Suprapubic skin (tissue), 4 donors: ENCODE measurements at regions not wholly inside any gene's neighbourhood (a gene's known extent, or its start where the extent isn't known, plus 50 kb on each side); places are given as distances from the start of the nearest gene placed in this dataset.
"Not testable (repeated sequence)": the region's sequence is repeated elsewhere in the genome, so short reads cannot be mapped to it uniquely, and the experiment has no call there.

Source experiments
- DNase-seq, 2 donors: peaks; one replicate each; pipeline ENCODE4 v3.0.0-alpha.2; 2019; ENCODE audit warnings: low spot score in 2 of 2
- H3K27ac ChIP-seq: fragments of 200-600 bp; sonication (generic); one replicate; pipeline ENCODE4 v1.5.1; 2019
- H3K27me3 ChIP-seq: fragments of 200-600 bp; sonication (generic); one replicate; pipeline ENCODE4 v1.5.1; 2019
- H3K36me3 ChIP-seq: fragments of 200-600 bp; sonication (generic); one replicate; pipeline ENCODE4 v1.5.1; 2019
- H3K4me1 ChIP-seq: fragments of 200-600 bp; sonication (generic); one replicate; pipeline ENCODE4 v1.5.1; 2019
- H3K4me3 ChIP-seq: fragments of 200-600 bp; sonication (generic); one replicate; pipeline ENCODE4 v1.5.1; 2019; ENCODE audit warnings: mild to moderate bottlenecking
- H3K9me3 ChIP-seq: fragments of 200-600 bp; sonication (generic); one replicate; pipeline ENCODE4 v1.5.1; 2019
- EP300 ChIP-seq: sonication (generic); formaldehyde crosslinking; IDR thresholded peaks from one replicate; pipeline ENCODE4 v1.6.1; 2017; ENCODE audit warnings: antibody characterized with exemption
- POLR2A ChIP-seq, 2 donors: fragments of 450-650 bp; IDR thresholded peaks; one replicate each; pipeline ENCODE4 v1.6.1; 2017; ENCODE audit warnings: antibody characterized with exemption in 2 of 2, mild to moderate bottlenecking in 2 of 2, moderate library complexity in 2 of 2
- POLR2AphosphoS5 ChIP-seq, 3 donors: sonication (generic); formaldehyde crosslinking; IDR thresholded peaks; one replicate each; pipeline ENCODE4 v1.6.1; 2017; ENCODE audit warnings: antibody characterized with exemption in 3 of 3
- WGBS: methylation state at CpG from one replicate; pipeline ENCODE4 v1.1.5; 2018; 5-methylcytosine and 5-hydroxymethylcytosine counted together
- TF ChIP-seq, protein P1 (sequence below), 2 donors: fragments of 200-600 bp in 1 of 2; fragments of 450-650 bp in 1 of 2; sonication (generic) in 1 of 2; IDR thresholded peaks; one replicate each; pipeline ENCODE4 v1.5.1; 2016 to 2019; ENCODE audit warnings: antibody characterized with exemption in 2 of 2, mild to moderate bottlenecking in 1 of 2, moderate library complexity in 1 of 2

DNA sequence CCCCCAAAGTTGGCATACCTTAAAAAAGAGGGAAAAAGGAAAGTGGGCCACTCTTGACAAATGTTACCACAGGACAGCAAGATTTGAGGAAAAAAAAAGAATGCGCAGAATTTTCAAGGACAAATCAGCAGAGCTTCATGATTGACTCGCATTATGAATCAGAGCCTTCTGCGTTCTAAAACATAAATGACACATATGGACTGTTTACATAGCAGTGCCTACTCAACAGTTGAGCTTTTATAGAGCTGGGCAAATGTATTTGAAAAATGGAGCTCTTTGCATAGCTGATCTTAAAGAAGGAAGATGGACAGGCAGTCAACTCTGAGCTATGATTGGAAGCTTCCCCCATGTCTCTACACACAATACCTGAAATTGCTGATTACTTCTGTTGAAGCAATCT, 213.2 kb upstream of the NT5E start:
- Histone ChIP-seq H3K9me3 (no peaks in the 10 kb centered on the region), H3K27ac (no peak overlapping the region), H3K4me1 (no peaks in the 10 kb centered on the region), H3K4me3 (no peak overlapping the region), H3K36me3 (no peaks in the 10 kb centered on the region), H3K27me3 (no peaks in the 10 kb centered on the region)
- TF ChIP-seq EP300 = no peak
- TF ChIP-seq POLR2A (IDR thresholded peaks at IDR 0.05) = no peak
- no peak for TF ChIP-seq POLR2AphosphoS5 (IDR thresholded peaks at IDR 0.05)
- TF ChIP-seq, protein P1, sequence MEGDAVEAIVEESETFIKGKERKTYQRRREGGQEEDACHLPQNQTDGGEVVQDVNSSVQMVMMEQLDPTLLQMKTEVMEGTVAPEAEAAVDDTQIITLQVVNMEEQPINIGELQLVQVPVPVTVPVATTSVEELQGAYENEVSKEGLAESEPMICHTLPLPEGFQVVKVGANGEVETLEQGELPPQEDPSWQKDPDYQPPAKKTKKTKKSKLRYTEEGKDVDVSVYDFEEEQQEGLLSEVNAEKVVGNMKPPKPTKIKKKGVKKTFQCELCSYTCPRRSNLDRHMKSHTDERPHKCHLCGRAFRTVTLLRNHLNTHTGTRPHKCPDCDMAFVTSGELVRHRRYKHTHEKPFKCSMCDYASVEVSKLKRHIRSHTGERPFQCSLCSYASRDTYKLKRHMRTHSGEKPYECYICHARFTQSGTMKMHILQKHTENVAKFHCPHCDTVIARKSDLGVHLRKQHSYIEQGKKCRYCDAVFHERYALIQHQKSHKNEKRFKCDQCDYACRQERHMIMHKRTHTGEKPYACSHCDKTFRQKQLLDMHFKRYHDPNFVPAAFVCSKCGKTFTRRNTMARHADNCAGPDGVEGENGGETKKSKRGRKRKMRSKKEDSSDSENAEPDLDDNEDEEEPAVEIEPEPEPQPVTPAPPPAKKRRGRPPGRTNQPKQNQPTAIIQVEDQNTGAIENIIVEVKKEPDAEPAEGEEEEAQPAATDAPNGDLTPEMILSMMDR (IDR thresholded peaks at IDR 0.05) = no peak
- DNase-seq = no peak
- 56% methylated on average over 3 of the region's 3 CpGs for WGBS

DNA sequence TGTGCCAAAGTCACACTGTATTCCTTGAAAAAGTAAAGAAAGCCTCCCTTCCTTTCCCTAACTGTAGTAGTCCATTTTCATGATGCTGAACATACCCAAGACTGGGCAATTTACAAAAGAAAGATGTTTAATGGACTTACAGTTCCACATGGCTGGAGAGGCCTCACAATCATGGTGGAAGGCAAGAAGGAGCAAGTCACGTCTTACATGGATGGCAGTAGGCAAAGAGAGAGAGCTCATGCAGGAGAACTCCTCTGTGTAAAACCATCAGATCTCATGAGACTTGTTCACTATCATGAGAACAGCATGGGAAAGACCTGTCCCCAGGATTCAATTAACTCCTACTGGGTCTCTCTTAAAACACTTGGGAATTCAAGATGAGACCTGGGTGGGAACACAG, 222.5 kb upstream of the NT5E start:
- not testable (repeated sequence) for H3K36me3 ChIP-seq, H3K4me3 ChIP-seq, DNase-seq, H3K27ac ChIP-seq, H3K27me3 ChIP-seq, H3K4me1 ChIP-seq
- peaks cover 21% of the 10 kb centered on the region for H3K9me3 ChIP-seq
- 83% methylated on average over 1 of the region's 1 CpG for WGBS

DNA sequence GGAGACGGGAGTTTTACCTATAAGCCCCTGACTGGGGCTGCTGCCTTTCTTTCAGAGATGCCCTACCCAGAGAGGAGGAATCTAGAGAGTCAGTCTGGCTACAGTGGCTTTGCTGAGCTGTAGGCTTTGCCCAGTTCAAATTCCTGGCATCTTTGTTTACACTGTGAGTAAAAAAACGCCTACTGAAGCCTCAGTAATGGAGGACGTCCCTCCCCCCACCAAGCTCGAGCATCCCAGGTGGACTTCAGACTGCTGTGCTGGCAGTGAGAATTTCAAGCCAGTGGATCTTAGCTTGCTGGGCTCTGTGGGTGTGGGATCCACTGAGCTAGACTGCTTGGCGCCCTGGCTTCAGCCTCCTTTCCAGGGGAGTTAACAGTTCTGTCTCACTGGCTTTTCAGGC, 237.1 kb upstream of the NT5E start:
- 40% methylated on average over 3 of the region's 5 CpGs for WGBS
- H3K9me3 ChIP-seq, H3K4me3 ChIP-seq, H3K27ac ChIP-seq, H3K27me3 ChIP-seq, DNase-seq, H3K4me1 ChIP-seq, H3K36me3 ChIP-seq: not testable (repeated sequence)

DNA sequence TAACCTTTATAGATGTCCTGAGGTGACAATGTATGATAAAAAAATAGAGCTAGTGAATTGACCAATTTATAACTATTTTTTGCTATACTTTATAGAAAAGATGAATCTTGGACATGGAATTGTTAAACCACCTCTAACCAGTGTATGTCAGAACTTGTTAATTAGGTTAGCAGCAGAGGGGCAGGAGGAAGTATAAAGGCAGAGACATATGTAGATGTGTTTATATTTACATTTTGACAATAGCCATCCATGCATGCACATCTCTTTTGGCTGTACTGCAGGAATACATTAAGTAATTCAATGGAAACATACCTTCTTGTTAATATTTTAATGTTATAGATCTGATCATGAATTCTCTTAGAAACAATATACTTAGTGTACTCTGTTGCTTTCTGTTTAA, 254.6 kb upstream of the NT5E start:
- H3K9me3 ChIP-seq = peaks cover 11% of the 10 kb centered on the region
- TF ChIP-seq EP300 (no peak), POLR2AphosphoS5 (IDR thresholded peaks at IDR 0.05) (no peak), POLR2A (IDR thresholded peaks at IDR 0.05) (no peak)
- TF ChIP-seq, protein P1 (IDR thresholded peaks at IDR 0.05) = no peak
- H3K27me3 ChIP-seq = no peaks in the 10 kb centered on the region
- H3K4me3 ChIP-seq = no peak overlapping the region
- DNase-seq = no peak
- no peak overlapping the region for H3K27ac ChIP-seq
- no peaks in the 10 kb centered on the region for H3K4me1 ChIP-seq
- no peaks in the 10 kb centered on the region for H3K36me3 ChIP-seq

DNA sequence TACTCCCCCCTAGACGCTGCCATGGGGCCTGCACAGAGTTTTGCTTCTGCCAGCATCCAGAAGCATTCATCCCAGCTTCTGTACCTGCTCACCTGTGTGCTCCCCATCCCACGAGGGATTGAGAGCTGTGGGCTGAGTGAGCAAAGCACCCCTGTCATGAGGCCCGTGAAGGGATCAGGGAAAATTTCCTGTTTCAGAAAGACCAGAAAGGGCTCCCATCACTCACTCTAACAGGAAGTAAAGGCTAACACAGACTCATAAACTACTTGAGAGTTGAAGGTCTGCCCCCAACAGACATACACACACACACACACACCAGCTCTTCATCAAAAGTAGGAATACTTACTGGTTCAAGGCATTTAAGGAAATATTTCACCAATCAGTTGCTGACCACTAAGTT, 256.5 kb upstream of the NT5E start:
- Histone ChIP-seq H3K4me1 (no peaks in the 10 kb centered on the region), H3K36me3 (no peaks in the 10 kb centered on the region), H3K27me3 (no peaks in the 10 kb centered on the region), H3K9me3 (peaks cover 13% of the 10 kb centered on the region), H3K27ac (no peak overlapping the region), H3K4me3 (no peak overlapping the region)
- no peak for DNase-seq
- 61% methylated on average over 3 of the region's 3 CpGs for WGBS
- TF ChIP-seq POLR2A (IDR thresholded peaks at IDR 0.05) (no peak), POLR2AphosphoS5 (IDR thresholded peaks at IDR 0.05) (no peak), EP300 (no peak)
- TF ChIP-seq, protein P1 (IDR thresholded peaks at IDR 0.05) = no peak

DNA sequence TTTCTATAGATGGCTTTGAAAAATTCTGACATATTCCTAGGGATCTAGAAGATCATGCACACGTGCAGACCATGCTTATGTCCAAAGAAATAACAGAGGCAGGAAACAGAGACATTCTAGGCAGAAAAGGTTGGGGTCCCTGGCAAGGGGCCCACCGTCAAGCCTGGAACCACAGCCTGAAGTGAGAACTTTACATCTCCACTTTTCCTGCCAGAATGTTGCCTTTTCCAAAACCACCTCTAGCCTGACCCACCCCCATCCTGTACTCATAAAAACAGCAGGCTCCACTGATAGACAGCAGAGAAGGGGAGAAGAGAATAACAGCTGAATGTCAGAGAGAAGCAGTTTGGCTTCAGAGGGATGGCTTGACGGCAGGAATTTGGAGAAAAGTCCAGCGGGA, 257.3 kb upstream of the NT5E start:
- Histone ChIP-seq H3K27ac (no peak overlapping the region), H3K27me3 (no peaks in the 10 kb centered on the region), H3K36me3 (no peaks in the 10 kb centered on the region), H3K4me1 (no peaks in the 10 kb centered on the region), H3K9me3 (peaks cover 13% of the 10 kb centered on the region), H3K4me3 (no peak overlapping the region)
- 54% methylated on average over 4 of the region's 4 CpGs for WGBS
- TF ChIP-seq POLR2A (IDR thresholded peaks at IDR 0.05) = no peak
- TF ChIP-seq, protein P1 (IDR thresholded peaks at IDR 0.05) = no peak
- no peak for TF ChIP-seq EP300
- TF ChIP-seq POLR2AphosphoS5 (IDR thresholded peaks at IDR 0.05) = no peak
- DNase-seq = no peak
